ELR (cell line): ENCODE measurements at regions not wholly inside any gene's neighbourhood (a gene's known extent, or its start where the extent isn't known, plus 50 kb on each side); places are given as distances from the start of the nearest gene placed in this dataset.

Experiments used
- DNase-seq: peaks from one replicate; pipeline ENCODE4 v3.0.0-alpha.2; 2015; ENCODE audit warnings: low read depth

GRCh38 chr18:2423761-2424160 is 147.5 kb downstream of the METTL4 start:
- no peak for DNase-seq

- peak; percentile 48 for DNase-seq
Measured at GRCh38 chr18:2424420-2424819, 146.9 kb downstream of the METTL4 start.

- DNase-seq, result peak; percentile 49
Measured at GRCh38 chr18:2425426-2426317, 145.6 kb downstream of the METTL4 start.

GRCh38 chr18:2430191-2430590 is 141.1 kb downstream of the METTL4 start:
- peak; percentile 5 for DNase-seq

- no peak for DNase-seq
Measured at GRCh38 chr18:2431806-2432205, 139.5 kb downstream of the METTL4 start.

- no peak for DNase-seq
Measured at GRCh38 chr18:2433366-2433765, 137.9 kb downstream of the METTL4 start.

- peak; percentile 47 for DNase-seq
Measured at GRCh38 chr18:2441544-2441943, 129.8 kb downstream of the METTL4 start.

- DNase-seq, result no peak
Measured at GRCh38 chr18:2442006-2442405, 129.3 kb downstream of the METTL4 start.

GRCh38 chr18:2442726-2443275 is 128.5 kb downstream of the METTL4 start:
- peak; percentile 68 for DNase-seq

- DNase-seq, result no peak
Measured at GRCh38 chr18:2444201-2444875, 127.0 kb downstream of the METTL4 start.

- no peak for DNase-seq
Measured at GRCh38 chr18:2448565-2449151, 122.6 kb downstream of the METTL4 start.

- DNase-seq, result no peak
Measured at GRCh38 chr18:2451556-2451955, 119.7 kb downstream of the METTL4 start.

- peak; percentile 57 for DNase-seq
Measured at GRCh38 chr18:2459886-2460285, 111.4 kb downstream of the METTL4 start.

GRCh38 chr18:2466978-2467377 is 104.3 kb downstream of the METTL4 start:
- DNase-seq, result no peak

GRCh38 chr18:2468051-2468450 is 103.3 kb downstream of the METTL4 start:
- no peak for DNase-seq

- DNase-seq, result peak; percentile 14
Measured at GRCh38 chr18:2471523-2471922, 99.8 kb downstream of the METTL4 start.

- DNase-seq, result no peak
Measured at GRCh38 chr18:2478662-2479061, 92.6 kb downstream of the METTL4 start.

- DNase-seq, result peak; percentile 17
Measured at GRCh38 chr18:2480536-2480935, 90.8 kb downstream of the METTL4 start.

- no peak for DNase-seq
Measured at GRCh38 chr18:2482706-2483475, 88.4 kb downstream of the METTL4 start.

- DNase-seq, result no peak
Measured at GRCh38 chr18:2485983-2486382, 85.3 kb downstream of the METTL4 start.

- no peak for DNase-seq
Measured at GRCh38 chr18:2486426-2486825, 84.9 kb downstream of the METTL4 start.
